WERI-Rb-1 (cell line): ENCODE measurements at regions not wholly inside any gene's neighbourhood (a gene's known extent, or its start where the extent isn't known, plus 50 kb on each side); places are given as distances from the start of the nearest gene placed in this dataset.

Experiments
- DNase-seq: peaks from one replicate; pipeline ENCODE4 v3.0.0-alpha.2; 2020
- H3K27ac ChIP-seq: fragments of 250-450 bp; sonication (Bioruptor Pico); 2 replicates; pipeline ENCODE4 v1.5.1; 2020; ENCODE audit warnings: mild to moderate bottlenecking, moderate library complexity
- H3K27me3 ChIP-seq: fragments of 250-450 bp; sonication (Bioruptor Pico); 2 replicates; pipeline ENCODE4 v1.5.1; 2021; ENCODE audit warnings: mild to moderate bottlenecking, low read depth, moderate library complexity; ENCODE audit not compliant: insufficient read depth, severe bottlenecking
- H3K36me3 ChIP-seq: fragments of 250-450 bp; sonication (Bioruptor Pico); 2 replicates; pipeline ENCODE4 v1.5.1; 2020; ENCODE audit warnings: mild to moderate bottlenecking, moderate library complexity
- H3K4me3 ChIP-seq: 2 replicates; pipeline ENCODE4 v1.5.1; 2011; ENCODE audit warnings: low read depth, mild to moderate bottlenecking, control low read depth, low read length
- H3K9me3 ChIP-seq: fragments of 250-450 bp; sonication (Bioruptor Pico); 2 replicates; pipeline ENCODE4 v1.5.1; 2021; ENCODE audit warnings: mild to moderate bottlenecking, moderate library complexity; ENCODE audit not compliant: severe bottlenecking
- TF ChIP-seq, protein P1 (sequence below): IDR thresholded peaks from 2 replicates; pipeline ENCODE4 v1.5.1; 2011; ENCODE audit warnings: low read depth, mild to moderate bottlenecking, control low read depth, inconsistent platforms, low read length

DNA sequence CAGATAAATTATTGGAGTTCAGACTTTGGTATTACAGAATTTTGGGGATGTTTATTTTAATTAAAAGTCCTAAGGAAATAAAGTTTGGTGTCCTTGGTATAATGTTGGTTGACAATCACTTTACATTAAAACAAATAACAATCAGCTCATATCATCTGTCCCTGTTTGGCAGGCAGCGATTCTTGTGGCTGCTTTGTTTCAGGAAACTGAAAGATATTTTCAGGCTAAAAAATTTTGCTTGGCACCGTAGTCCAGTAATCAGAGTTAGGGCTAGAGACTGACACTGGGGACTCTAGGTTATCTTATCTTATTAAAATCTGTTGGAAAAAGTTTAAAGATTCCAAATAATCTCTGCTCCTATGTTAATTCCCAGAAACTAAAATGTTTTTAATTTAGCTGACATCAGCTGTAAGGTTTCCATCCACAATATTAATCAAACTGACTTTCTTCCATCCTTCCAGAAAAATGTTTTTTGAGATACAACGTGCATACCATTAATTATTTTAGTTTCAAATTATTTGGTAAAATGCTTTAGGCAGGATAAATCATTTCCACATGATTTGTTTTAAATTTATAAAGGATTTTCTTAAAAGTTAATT, 97.6 kb downstream of the ZIC5 start:
- DNase-seq: no peak
- TF ChIP-seq, protein P1, sequence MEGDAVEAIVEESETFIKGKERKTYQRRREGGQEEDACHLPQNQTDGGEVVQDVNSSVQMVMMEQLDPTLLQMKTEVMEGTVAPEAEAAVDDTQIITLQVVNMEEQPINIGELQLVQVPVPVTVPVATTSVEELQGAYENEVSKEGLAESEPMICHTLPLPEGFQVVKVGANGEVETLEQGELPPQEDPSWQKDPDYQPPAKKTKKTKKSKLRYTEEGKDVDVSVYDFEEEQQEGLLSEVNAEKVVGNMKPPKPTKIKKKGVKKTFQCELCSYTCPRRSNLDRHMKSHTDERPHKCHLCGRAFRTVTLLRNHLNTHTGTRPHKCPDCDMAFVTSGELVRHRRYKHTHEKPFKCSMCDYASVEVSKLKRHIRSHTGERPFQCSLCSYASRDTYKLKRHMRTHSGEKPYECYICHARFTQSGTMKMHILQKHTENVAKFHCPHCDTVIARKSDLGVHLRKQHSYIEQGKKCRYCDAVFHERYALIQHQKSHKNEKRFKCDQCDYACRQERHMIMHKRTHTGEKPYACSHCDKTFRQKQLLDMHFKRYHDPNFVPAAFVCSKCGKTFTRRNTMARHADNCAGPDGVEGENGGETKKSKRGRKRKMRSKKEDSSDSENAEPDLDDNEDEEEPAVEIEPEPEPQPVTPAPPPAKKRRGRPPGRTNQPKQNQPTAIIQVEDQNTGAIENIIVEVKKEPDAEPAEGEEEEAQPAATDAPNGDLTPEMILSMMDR: no peak
- no peak overlapping the region for H3K4me3 ChIP-seq
- H3K9me3 ChIP-seq: no peaks in the 10 kb centered on the region
- H3K36me3 ChIP-seq: no peaks in the 10 kb centered on the region
- no peak overlapping the region for H3K27ac ChIP-seq
- H3K27me3 ChIP-seq: no peaks in the 10 kb centered on the region

DNA sequence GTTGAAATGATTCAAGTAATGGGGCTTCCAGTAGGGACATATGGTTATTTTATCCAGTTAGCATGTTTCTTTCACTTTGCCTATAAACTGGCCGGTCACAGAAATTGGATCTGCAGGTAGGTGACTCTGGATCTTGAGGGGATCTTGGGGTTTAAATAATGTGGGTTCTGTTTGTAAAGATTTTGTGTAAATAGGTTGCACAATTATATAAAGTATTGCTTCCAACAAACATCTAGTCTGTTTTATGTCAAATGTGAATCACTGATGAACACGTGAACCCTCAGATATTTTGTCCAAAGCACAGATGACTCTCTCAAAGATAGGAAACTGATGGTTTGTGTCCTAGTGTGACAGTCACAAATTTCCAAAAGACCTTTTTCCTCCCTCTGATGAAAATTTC, 98.4 kb downstream of the ZIC5 start:
- H3K27me3 ChIP-seq: no peaks in the 10 kb centered on the region
- H3K4me3 ChIP-seq: no peak overlapping the region
- DNase-seq: no peak
- TF ChIP-seq, protein P1: no peak
- no peaks in the 10 kb centered on the region for H3K9me3 ChIP-seq
- no peaks in the 10 kb centered on the region for H3K36me3 ChIP-seq
- H3K27ac ChIP-seq: no peak overlapping the region

DNA sequence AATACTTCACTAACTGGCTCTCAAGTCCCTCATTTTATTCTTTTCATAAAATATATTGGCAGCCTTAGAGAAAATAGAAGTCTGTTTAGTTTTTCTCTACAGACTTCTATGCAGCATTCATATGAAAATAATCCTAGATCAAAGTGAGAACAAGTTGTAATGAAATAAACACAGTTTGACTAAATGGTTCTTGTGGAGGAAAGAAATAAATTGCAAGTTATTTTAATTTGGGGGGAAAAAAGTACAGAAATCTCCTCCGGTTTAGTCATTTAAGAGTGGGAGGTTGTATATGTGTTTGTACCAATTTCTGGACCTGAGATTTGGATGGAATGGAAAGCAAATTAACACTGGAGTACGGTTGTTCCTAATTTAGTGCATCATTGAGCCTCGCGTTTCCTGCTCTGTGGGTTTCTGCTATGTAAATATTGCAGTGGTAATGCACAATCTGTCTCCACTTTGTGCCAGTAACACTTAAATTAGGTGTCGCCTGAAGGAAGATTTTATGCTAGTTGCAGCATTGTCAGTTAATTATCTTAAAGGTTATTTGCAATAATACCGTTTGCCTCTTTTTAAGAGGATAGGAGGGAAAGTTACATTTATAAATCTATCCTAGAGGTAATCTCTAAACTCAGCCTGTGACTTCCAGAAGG, 100.2 kb downstream of the ZIC5 start:
- no peak overlapping the region for H3K4me3 ChIP-seq
- no peaks in the 10 kb centered on the region for H3K9me3 ChIP-seq
- H3K36me3 ChIP-seq: no peaks in the 10 kb centered on the region
- TF ChIP-seq, protein P1: no peak
- H3K27me3 ChIP-seq: no peaks in the 10 kb centered on the region
- DNase-seq: no peak
- H3K27ac ChIP-seq: no peak overlapping the region

DNA sequence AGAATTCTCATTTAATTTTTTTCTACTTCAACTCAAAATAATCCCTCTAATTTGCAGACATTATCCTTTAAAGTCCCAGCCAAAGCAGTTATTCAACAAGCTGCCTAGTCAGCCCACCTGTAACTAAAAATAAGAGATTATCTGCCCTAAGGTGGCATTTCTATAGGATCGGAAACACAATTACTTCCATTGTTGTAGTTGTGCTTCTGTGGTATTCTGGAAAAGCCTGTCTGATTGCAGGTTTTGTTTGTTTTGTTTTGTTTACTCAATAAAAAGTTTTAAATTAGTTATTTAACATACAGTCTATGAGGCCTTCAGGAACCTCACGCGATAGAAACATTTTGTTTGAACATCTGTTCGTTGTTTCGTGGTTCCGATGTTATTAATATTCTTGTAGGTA, 101.0 kb downstream of the ZIC5 start:
- Histone ChIP-seq H3K9me3 (no peaks in the 10 kb centered on the region), H3K4me3 (no peak overlapping the region), H3K36me3 (no peaks in the 10 kb centered on the region), H3K27me3 (no peaks in the 10 kb centered on the region), H3K27ac (no peak overlapping the region)
- TF ChIP-seq, protein P1: no peak
- DNase-seq: no peak

DNA sequence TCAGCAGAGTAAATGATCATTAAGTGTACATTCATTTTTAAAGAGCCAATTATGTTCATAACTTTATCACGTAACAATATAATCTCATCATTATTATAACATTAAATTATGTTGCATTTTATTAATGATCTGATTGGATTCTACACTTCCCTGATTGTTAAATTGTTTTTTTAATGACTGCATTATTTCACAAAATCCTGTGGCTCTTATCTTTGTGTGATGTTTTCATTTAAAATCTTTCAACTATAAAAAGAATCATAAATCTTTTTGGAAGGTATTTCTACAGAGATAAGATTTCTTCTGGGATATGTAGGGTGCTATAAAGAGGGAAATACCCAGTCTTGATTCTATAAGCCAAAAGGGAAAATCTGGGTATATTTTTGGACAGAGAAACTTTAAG, 101.7 kb downstream of the ZIC5 start:
- H3K4me3 ChIP-seq: no peak overlapping the region
- H3K36me3 ChIP-seq: no peaks in the 10 kb centered on the region
- no peak overlapping the region for H3K27ac ChIP-seq
- H3K9me3 ChIP-seq: no peaks in the 10 kb centered on the region
- no peak for DNase-seq
- H3K27me3 ChIP-seq: no peaks in the 10 kb centered on the region
- TF ChIP-seq, protein P1: no peak

DNA sequence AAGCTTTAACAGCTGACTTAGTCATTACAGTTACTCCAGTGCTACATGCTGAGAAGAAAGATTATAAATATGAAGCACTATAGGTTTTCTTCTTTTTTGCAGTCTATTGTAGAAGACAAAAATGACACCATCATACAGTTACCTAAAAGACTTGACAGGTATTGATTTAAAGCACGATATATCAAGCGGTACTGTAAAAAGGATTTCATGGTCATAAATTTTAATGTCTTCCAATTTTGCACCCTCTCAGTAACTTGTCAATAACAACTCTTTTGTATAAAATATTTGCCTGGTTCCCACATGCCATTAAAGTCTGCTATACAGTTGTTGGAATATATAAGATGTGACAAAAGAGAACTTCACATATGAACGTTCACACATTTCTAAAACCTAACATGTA, 102.8 kb downstream of the ZIC5 start:
- Histone ChIP-seq H3K4me3 (no peak overlapping the region), H3K27ac (no peak overlapping the region), H3K36me3 (no peaks in the 10 kb centered on the region), H3K9me3 (no peaks in the 10 kb centered on the region), H3K27me3 (no peaks in the 10 kb centered on the region)
- TF ChIP-seq, protein P1: no peak
- no peak for DNase-seq
